DOHH2 (cell line): ENCODE measurements at regions not wholly inside any gene's neighbourhood (a gene's known extent, or its start where the extent isn't known, plus 50 kb on each side); places are given as distances from the start of the nearest gene placed in this dataset.

Source experiments
- H3F3A ChIP-seq: fragments of 200-600 bp; sonication (generic), shearing (Covaris generic); 2 replicates; pipeline ENCODE4 v1.6.0; 2016; ENCODE audit warnings: antibody characterized with exemption, mild to moderate bottlenecking; ENCODE audit not compliant: control insufficient read depth, insufficient read depth
- H3K27ac ChIP-seq: fragments of 200-600 bp; sonication (generic); 2 replicates; pipeline ENCODE4 v1.5.1; 2014; ENCODE audit warnings: low read depth, mild to moderate bottlenecking, low read length, moderate library complexity
- H3K27me3 ChIP-seq: fragments of 200-600 bp; sonication (generic); 2 replicates; pipeline ENCODE4 v1.6.1; 2014; ENCODE audit warnings: mild to moderate bottlenecking, low read length, mixed read lengths; ENCODE audit not compliant: control insufficient read depth
- H3K36me3 ChIP-seq: fragments of 200-600 bp; sonication (generic); 2 replicates; pipeline ENCODE4 v1.6.1; 2014; ENCODE audit warnings: mild to moderate bottlenecking, low read length, moderate library complexity, mixed read lengths; ENCODE audit not compliant: control insufficient read depth
- H3K4me1 ChIP-seq: fragments of 200-600 bp; sonication (generic); 2 replicates; pipeline ENCODE4 v1.6.1; 2014; ENCODE audit warnings: mild to moderate bottlenecking, low read length, mixed read lengths; ENCODE audit not compliant: control insufficient read depth
- H3K4me2 ChIP-seq: fragments of 200-600 bp; sonication (generic); 2 replicates; pipeline ENCODE4 v1.6.0; 2014; ENCODE audit warnings: mild to moderate bottlenecking, low read length, moderate library complexity
- H3K4me3 ChIP-seq: fragments of 200-600 bp; sonication (generic); 2 replicates; pipeline ENCODE4 v1.5.1; 2014; ENCODE audit warnings: mild to moderate bottlenecking, low read length, mixed read lengths
- H3K79me2 ChIP-seq: fragments of 200-600 bp; sonication (generic); 2 replicates; pipeline ENCODE4 v1.6.1; 2014; ENCODE audit warnings: mild to moderate bottlenecking, low read length, mixed read lengths; ENCODE audit not compliant: control insufficient read depth
- H3K9me2 ChIP-seq: fragments of 200-600 bp; sonication (generic); replicated peaks from 2 replicates; pipeline ENCODE4 v1.6.1; 2014; ENCODE audit warnings: mild to moderate bottlenecking, low read length, mixed read lengths; ENCODE audit not compliant: control insufficient read depth
- H3K9me3 ChIP-seq: fragments of 200-600 bp; sonication (generic); 2 replicates; pipeline ENCODE4 v1.6.1; 2014; ENCODE audit warnings: antibody characterized with exemption, low read length, mixed read lengths; ENCODE audit not compliant: control insufficient read depth, insufficient read depth
- H4K20me1 ChIP-seq: fragments of 200-600 bp; sonication (generic); 2 replicates; pipeline ENCODE4 v1.6.0; 2014; ENCODE audit warnings: low read depth, mild to moderate bottlenecking, antibody characterized with exemption, low read length, moderate library complexity; ENCODE audit not compliant: control insufficient read depth, insufficient read depth
- CTCF ChIP-seq: fragments of 200-600 bp; sonication (generic); IDR thresholded peaks from one replicate; pipeline ENCODE4 v1.5.1; 2014; ENCODE audit warnings: antibody characterized with exemption, mild to moderate bottlenecking, low read depth, low read length; ENCODE audit not compliant: poor library complexity, severe bottlenecking
- EZH2phosphoT487 ChIP-seq: fragments of 200-600 bp; sonication (generic); IDR thresholded peaks from 2 replicates; pipeline ENCODE4 v1.6.1; 2017; ENCODE audit warnings: borderline replicate concordance, mild to moderate bottlenecking, antibody characterized with exemption, low read length, moderate library complexity, mixed read lengths

- no peaks in the 10 kb centered on the region for H3K79me2 ChIP-seq
- peaks cover 3% of the 10 kb centered on the region for H3K27me3 ChIP-seq
- H3K9me3 ChIP-seq, result no peaks in the 10 kb centered on the region
- no peaks in the 10 kb centered on the region for H3K9me2 ChIP-seq
- no peaks in the 10 kb centered on the region for H3K4me1 ChIP-seq
- no peaks in the 10 kb centered on the region for H4K20me1 ChIP-seq
- no peak for TF ChIP-seq EZH2phosphoT487
- TF ChIP-seq CTCF, result no peak
- no peak overlapping the region for H3K4me3 ChIP-seq
- H3K36me3 ChIP-seq, result no peaks in the 10 kb centered on the region
- no peak overlapping the region for H3K4me2 ChIP-seq
- no peaks in the 10 kb centered on the region for H3F3A ChIP-seq
- no peak overlapping the region for H3K27ac ChIP-seq
Measured at GRCh38 chr3:167908746-167909503, 173.4 kb downstream of the SERPINI1 start.

- Histone ChIP-seq H3K9me3 (no peaks in the 10 kb centered on the region), H3K79me2 (no peaks in the 10 kb centered on the region), H3K4me2 (no peak overlapping the region), H3K27ac (no peak overlapping the region), H4K20me1 (no peaks in the 10 kb centered on the region), H3K36me3 (no peaks in the 10 kb centered on the region), H3K4me3 (no peak overlapping the region), H3K9me2 (no peaks in the 10 kb centered on the region), H3K27me3 (peaks cover 5% of the 10 kb centered on the region), H3K4me1 (no peaks in the 10 kb centered on the region), H3F3A (no peaks in the 10 kb centered on the region)
- TF ChIP-seq CTCF, result no peak
- TF ChIP-seq EZH2phosphoT487, result no peak
Measured at GRCh38 chr3:167908221-167908620, 172.7 kb downstream of the SERPINI1 start.

- H4K20me1 ChIP-seq, result no peaks in the 10 kb centered on the region
- H3K9me2 ChIP-seq, result no peaks in the 10 kb centered on the region
- H3F3A ChIP-seq, result no peaks in the 10 kb centered on the region
- H3K4me2 ChIP-seq, result no peak overlapping the region
- H3K36me3 ChIP-seq, result no peaks in the 10 kb centered on the region
- H3K9me3 ChIP-seq, result no peaks in the 10 kb centered on the region
- H3K4me3 ChIP-seq, result no peak overlapping the region
- no peak overlapping the region for H3K27ac ChIP-seq
- TF ChIP-seq EZH2phosphoT487 (no peak), CTCF (no peak)
- no peaks in the 10 kb centered on the region for H3K4me1 ChIP-seq
- H3K79me2 ChIP-seq, result no peaks in the 10 kb centered on the region
- H3K27me3 ChIP-seq, result peaks cover 4% of the 10 kb centered on the region
Measured at GRCh38 chr3:167901138-167901537, 165.6 kb downstream of the SERPINI1 start.
